Activated CD4-positive, alpha-beta T cell treated with anti-CD3 and anti-CD28 coated beads, Interleukin-10, Interleukin-2, amounts not matched to agents 100 ng/mL and 50 ng/mL, durations not matched to agents 16 hours and 8 hours (primary cell): ENCODE measurements at regions not wholly inside any gene's neighbourhood (a gene's known extent, or its start where the extent isn't known, plus 50 kb on each side); places are given as distances from the start of the nearest gene placed in this dataset.
"Not testable (repeated sequence)": the region's sequence is repeated elsewhere in the genome, so short reads cannot be mapped to it uniquely, and the experiment has no call there.

Experiments used
- DNase-seq: peaks from one replicate; pipeline ENCODE4 v3.0.0-alpha.2; 2020

GRCh38 chr12:75661908-75662307 is 150.5 kb upstream of the KRR1 start:
- no peak for DNase-seq

DNA sequence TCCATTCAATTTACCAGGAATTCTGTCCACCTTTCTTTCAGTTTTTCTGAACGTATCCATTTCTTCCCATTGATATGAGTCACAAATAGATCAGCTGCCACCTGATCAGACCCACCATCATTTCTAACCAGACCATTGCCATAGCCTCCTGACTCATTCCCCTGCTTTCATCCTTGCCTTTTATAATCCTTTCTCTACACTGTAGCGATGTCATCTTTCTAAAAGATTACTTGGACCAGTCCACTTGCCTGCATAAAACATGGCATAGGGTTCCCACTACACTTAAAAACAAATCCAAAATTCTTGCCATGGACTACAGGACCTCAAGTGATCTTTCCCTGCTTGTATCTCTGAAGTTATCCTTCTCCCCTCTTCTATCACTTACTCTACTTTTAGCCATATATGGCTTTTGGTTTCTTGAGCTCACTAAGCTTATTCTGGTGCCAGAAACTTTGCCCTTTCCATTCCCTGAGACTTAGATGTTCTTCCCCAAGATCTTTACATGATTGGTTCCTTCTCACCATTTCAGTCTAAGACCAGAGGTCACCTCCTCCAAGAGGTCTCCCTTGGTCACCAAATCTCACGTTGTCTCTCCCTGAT is 149.5 kb upstream of the KRR1 start:
- no peak for DNase-seq

DNA sequence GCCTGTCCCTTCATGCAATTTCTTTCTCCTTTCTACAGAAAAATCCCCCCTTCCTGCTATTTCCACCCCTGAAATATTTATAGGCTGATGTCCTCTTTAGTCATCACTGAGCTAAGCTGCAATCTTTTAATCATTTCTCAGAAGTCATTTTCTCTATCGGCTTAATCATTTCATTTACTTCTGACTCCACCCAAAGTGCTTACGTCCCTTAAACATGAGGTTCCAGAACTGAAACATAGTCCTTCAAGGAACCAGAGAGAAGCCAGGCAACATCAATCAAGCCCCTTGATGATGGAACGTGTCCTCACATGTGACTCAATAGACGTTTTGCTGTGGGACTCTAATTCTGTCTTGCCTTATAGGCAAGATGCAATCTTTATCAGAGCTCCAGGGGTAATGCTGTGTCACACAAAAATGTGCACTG is 148.7 kb upstream of the KRR1 start:
- DNase-seq, result no peak

- peak; percentile 75 for DNase-seq
Observed at GRCh38 chr12:75658901-75659823, 147.8 kb upstream of the KRR1 start.

DNA sequence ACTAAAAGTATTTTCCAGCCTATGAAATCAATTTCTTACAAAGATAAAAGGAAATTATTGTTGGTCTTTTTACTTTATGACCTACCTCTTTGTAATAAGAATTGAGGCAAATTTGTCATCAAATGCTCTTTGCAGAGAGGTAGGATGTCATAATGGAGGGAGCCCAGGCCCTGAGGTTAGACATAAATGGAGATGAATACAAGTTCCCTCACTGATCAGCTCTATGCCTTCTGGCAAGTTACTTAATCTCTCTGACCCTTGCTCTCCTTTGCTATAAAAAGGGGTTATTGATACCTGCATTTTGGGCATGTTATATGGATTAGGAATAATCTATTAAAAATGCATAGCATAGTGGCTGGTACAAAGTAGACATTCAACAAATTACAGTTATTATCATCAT is 146.9 kb upstream of the KRR1 start:
- DNase-seq, result no peak

DNA sequence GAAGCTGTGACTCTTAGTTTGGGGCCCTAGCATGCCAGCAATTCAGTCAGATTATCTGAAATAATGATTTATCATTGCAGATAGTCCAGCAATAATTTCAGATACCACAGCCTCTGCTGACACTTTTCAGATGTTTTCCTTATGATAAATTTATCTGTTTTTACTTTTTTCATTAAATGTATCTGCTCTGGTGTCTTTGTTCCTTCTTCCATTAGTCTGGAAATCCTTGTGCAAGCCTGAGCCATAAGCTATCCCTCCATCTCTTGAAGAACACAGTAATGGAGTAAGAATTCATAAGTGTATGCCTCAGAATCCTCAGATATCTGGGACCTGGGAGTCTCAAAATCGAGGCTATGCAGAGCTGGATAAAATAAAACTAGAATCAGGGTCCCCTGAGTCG is 146.4 kb upstream of the KRR1 start:
- no peak for DNase-seq

DNA sequence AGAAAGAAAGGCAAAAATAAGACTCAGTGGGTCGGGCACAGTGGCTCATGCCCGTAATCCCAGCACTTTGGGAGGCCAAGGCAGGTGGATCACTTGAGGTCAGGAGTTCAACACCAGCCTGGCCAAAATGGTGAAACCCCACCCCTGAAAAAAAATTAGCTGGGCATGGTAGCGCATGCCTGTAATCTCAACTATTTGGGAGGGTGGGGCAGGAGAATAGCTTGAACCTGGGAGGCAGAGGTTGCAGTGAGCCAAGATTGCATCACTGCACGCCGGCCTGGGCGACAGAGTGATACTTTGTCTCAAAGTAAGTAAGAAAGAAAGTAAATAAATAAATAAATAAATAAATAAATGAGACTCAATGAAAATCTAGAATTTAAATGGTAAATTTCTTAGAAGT is 145.9 kb upstream of the KRR1 start:
- not testable (repeated sequence) for DNase-seq

DNA sequence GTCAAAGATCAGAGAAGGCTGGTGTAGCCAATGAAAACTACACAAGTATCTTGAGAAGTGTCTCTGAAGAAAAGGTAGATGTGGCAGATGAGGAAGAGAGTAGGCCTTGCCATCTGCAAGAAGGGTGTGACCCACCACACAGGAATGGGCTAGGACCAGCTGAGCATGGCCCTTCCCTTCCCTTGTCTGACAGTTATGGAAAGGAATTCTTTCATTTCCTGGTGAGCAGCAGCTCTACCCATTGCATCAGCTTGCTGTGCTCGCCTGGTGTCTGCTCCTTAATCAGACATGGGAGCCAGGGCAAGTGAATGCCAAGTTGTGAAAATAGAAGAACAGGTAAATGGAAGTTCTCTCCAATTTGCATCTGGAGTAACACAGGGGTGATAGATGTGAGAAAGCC is 145.2 kb upstream of the KRR1 start:
- no peak for DNase-seq

GRCh38 chr12:75656210-75656609 is 144.8 kb upstream of the KRR1 start:
- no peak for DNase-seq

DNA sequence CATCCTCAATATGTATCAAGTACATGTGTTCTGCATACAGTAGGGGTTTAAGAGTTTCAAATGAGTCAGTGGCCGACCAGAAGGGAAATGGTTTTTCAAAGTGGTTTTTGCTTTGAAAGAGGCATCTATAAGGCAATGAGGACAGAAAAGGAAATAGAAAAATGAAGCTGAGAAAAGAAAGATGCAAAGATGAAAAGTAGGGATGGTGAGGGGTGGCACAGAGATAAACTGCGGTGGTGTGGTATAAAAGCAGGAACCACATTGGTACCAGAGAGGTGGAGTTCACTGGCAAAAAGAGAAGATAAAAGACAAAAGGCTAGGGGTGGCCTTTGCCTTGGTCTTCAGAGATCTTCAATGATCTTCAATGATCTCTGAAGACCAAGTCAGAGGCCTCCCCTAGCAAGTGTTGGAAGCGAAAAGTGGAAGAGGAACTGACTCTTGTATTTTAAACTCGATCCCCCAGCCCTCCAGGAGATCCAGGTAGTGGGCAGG is 144.0 kb upstream of the KRR1 start:
- peak; percentile 80 for DNase-seq

- DNase-seq, result no peak
Observed at GRCh38 chr12:75651342-75651695, 139.9 kb upstream of the KRR1 start.

DNA sequence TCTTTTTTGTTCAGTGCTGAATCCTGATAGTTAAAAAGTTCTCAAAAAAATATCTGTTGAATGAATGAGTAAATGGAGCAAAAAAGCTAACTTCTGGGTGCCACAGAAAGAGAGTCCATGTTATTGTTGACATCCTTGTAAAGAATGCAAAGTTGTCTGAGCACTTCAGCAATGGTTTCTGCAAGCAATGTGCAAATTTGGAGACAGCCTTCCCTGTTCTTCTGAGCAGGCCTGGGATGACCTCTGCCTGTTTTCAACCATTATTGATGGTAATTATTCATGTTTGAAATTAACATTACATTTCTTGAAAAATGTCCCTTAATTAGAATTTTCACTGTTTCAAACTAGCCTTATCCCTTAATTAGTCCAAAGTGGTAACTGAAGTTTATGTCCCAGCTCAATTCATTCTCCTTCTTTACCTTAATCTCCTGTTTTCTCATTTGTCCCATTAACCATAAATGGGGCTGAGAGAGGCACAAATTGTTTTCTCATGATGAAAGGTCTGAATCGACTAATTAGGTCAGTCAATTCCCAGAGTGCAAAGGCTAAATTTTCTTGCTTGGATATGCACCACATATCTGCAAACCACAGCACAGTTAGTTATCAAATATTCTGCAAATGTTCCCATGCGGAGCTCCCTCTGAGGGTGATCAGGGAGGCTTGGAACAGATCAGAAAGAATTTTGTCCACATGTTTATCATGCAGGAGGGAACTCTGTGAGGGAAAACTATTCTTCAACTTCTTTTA is 139.4 kb upstream of the KRR1 start:
- DNase-seq, result no peak

GRCh38 chr12:75650100-75650499 is 138.7 kb upstream of the KRR1 start:
- DNase-seq, result no peak

GRCh38 chr12:75648856-75649255 is 137.4 kb upstream of the KRR1 start:
- no peak for DNase-seq

DNA sequence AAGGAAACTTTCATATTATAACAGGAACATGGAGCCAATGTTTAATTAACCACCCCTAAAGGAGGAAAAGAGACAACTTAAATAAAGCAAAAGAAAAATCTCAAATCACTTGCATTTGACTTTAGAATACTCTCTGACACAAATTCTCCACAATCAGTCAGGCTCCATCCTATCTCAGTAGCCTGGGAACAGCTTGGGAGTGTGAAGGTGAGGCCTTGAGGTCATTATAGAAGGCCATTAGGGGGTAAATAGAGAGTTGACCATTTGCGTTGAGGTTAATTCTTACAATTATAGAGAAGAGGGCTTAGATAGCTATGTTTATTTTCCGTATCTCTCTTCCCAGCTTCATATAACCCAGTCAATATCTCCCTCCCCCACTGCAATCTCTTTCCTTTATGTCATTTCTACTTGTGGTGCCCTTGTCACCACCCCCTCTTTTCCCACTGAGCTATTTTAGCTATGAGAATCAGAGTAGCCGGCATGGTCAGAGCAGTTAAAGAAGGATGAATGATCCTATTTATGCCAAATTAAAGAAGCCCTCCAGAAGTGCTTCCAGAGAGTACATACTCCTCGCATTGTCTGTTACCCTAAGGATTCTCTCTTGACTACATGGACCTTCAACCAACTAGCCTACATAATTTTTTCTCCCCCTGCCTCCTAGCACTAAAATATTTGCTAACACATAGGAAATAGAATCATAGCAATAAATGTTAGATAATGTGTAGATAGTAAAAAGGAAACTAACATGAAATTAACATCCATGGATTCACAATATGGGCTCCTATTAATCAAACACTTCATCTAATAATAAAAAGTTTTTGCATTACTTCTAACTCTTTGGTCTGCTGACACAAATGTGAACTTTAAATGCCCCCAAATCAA is 135.2 kb upstream of the KRR1 start:
- DNase-seq, result no peak

GRCh38 chr12:75644472-75645072 is 133.2 kb upstream of the KRR1 start:
- DNase-seq, result no peak

GRCh38 chr12:75643119-75643518 is 131.7 kb upstream of the KRR1 start:
- DNase-seq, result not testable (repeated sequence)

GRCh38 chr12:75642226-75642625 is 130.8 kb upstream of the KRR1 start:
- peak; percentile 60 for DNase-seq

DNA sequence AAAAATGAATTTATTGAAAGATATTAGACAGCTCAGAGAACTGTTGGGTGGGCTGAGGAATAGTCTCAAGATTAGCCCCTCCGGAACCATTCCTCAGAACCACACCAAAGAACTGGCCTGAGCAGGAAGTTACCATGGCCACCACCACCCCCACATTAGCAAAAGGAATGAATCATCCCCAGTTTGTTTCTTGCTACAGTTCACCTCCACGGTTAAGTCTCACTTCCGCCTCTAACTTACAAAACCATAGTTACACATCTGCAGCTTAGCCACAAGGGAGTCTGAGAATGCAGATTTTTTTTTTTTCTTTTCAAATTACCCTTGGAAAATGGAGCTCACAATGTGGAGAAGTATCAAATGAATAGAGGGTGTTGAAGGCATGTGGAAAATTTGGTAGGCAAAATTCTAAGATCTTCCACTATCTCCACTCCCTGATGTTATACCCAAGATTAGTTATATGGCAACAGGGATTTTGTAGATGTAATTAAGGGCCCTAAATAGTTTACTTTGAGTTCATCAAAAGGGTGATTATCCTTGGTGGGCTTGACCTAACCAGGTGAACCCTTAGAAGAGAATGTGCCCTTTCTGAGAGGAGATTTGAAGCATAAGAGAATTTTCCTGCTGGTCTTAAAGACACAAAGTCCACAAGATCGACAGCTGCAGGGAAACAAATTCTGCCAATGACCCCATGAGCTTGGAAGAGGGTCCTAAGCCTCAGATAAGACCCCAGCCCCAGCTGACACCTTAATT is 129.8 kb upstream of the KRR1 start:
- peak; percentile 91 for DNase-seq

GRCh38 chr12:75638792-75639191 is 127.4 kb upstream of the KRR1 start:
- DNase-seq, result no peak

- DNase-seq, result no peak
Observed at GRCh38 chr12:75636607-75637006, 125.2 kb upstream of the KRR1 start.
